ENCODE measurements at regions not wholly inside any gene's neighbourhood (a gene's known extent, or its start where the extent isn't known, plus 50 kb on each side); places are given as distances from the start of the nearest gene placed in this dataset.
"Not testable (repeated sequence)": the region's sequence is repeated elsewhere in the genome, so short reads cannot be mapped to it uniquely, and the experiment has no call there.

DNA sequence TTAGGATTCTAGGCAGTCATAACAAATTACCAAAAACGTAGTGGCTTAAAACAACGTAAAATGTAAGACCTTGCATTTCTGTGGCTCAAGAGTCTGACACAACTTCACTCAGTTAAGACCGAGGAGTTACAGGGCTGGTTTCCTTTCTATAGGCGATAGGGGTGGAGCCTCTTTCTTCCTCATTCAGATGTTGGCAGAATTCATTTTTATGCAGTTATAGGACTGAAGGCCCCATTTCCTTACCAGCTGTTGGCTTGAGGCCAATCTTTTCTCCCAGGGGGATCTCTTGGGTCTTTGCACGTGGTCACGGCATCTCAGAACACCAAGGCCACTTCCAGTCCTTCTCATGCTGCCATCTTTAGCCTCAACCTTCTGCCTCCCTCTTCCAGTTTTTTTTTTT lies 145.2 kb downstream of the KCNJ2 start:
- no peak overlapping the region for H3K4me3 Mint-ChIP-seq
- H3K36me3 Mint-ChIP-seq (ENCODE audit: insufficient read depth): no peaks in the 10 kb centered on the region
- no peaks in the 10 kb centered on the region for H3K4me1 Mint-ChIP-seq
- ATAC-seq (replicated peaks; ENCODE audit: extremely low read depth, poor library complexity, severe bottlenecking) (no peak), DNase-seq (ENCODE audit: low spot score in 2 of 2) (no peak)
- no peak overlapping the region for H3K27ac Mint-ChIP-seq (ENCODE audit: low read depth)
- H3K27me3 Mint-ChIP-seq: no peaks in the 10 kb centered on the region
- peaks cover 6% of the 10 kb centered on the region for H3K9me3 Mint-ChIP-seq

DNA sequence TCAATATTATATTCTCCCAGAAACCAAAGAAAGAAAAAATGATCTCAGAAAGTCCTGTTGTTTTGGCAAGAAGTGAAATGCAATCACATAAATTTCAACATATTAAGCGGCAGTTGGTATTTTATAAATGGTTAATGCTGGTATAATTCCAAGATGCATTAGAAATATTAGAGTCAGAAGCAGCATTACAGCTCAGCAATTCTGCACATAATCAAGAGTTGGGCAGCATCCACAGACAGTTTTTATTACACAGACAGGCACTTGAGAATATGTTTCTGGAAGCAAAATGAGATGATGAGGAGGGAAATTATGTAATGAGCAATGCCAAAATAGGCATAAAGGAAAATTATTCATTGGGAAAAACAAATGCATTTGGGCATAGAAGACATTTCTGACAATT lies 148.1 kb downstream of the KCNJ2 start:
- no peak for DNase-seq (ENCODE audit: low spot score in 2 of 2)
- H3K4me3 Mint-ChIP-seq: no peak overlapping the region
- no peaks in the 10 kb centered on the region for H3K4me1 Mint-ChIP-seq
- H3K36me3 Mint-ChIP-seq (ENCODE audit: insufficient read depth): no peaks in the 10 kb centered on the region
- H3K27ac Mint-ChIP-seq (ENCODE audit: low read depth): no peak overlapping the region
- H3K9me3 Mint-ChIP-seq: peaks cover 6% of the 10 kb centered on the region
- no peak for ATAC-seq (replicated peaks; ENCODE audit: extremely low read depth, poor library complexity, severe bottlenecking)
- no peaks in the 10 kb centered on the region for H3K27me3 Mint-ChIP-seq

DNA sequence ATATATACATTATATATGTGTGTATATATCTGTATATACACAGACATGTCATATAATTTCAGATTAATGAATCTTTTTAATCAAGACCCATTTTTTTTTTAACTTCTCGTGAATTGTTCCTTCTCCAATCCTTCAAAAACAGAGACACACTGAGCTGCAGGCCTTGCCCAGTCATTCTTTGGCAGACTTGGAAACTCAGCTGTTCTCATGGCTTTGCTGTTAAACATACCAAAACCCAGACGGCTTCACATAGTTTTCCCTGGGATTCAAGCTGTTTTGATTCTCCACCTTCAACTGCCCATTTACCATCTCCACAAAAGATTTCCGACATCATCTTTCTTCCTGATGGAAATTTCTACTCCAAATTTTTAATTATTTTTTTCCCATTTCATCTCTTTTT lies 148.7 kb downstream of the KCNJ2 start:
- Mint-ChIP-seq H3K9me3 (peaks cover 6% of the 10 kb centered on the region), H3K27ac (ENCODE audit: low read depth) (no peak overlapping the region), H3K27me3 (no peaks in the 10 kb centered on the region), H3K4me3 (no peak overlapping the region), H3K4me1 (no peaks in the 10 kb centered on the region), H3K36me3 (ENCODE audit: insufficient read depth) (no peaks in the 10 kb centered on the region)
- ATAC-seq (replicated peaks; ENCODE audit: extremely low read depth, poor library complexity, severe bottlenecking) (no peak), DNase-seq (ENCODE audit: low spot score in 2 of 2) (no peak)

DNA sequence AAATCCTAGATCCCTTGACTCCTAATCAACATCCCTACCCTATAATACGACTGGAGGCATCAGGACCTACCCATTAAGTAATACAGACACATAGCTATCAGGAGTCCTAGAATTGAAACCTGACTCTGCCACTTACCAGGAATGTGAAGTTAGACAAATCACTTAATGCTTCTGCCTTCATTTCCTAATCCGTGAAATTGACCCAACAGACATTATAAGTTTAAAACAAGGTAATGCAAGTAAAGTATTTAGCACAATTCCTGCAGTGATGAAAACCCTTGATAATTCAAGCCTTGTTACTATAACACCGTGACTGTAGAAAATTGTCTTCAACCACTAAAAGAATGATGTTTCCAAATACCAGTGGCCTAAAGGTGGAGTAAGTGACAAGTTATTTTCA lies 150.2 kb downstream of the KCNJ2 start:
- Mint-ChIP-seq H3K27me3 (no peaks in the 10 kb centered on the region), H3K4me3 (no peak overlapping the region), H3K36me3 (ENCODE audit: insufficient read depth) (no peaks in the 10 kb centered on the region), H3K9me3 (peaks cover 6% of the 10 kb centered on the region), H3K4me1 (no peaks in the 10 kb centered on the region), H3K27ac (ENCODE audit: low read depth) (no peak overlapping the region)
- DNase-seq (ENCODE audit: low spot score in 2 of 2): no peak
- ATAC-seq (replicated peaks; ENCODE audit: extremely low read depth, poor library complexity, severe bottlenecking): no peak

DNA sequence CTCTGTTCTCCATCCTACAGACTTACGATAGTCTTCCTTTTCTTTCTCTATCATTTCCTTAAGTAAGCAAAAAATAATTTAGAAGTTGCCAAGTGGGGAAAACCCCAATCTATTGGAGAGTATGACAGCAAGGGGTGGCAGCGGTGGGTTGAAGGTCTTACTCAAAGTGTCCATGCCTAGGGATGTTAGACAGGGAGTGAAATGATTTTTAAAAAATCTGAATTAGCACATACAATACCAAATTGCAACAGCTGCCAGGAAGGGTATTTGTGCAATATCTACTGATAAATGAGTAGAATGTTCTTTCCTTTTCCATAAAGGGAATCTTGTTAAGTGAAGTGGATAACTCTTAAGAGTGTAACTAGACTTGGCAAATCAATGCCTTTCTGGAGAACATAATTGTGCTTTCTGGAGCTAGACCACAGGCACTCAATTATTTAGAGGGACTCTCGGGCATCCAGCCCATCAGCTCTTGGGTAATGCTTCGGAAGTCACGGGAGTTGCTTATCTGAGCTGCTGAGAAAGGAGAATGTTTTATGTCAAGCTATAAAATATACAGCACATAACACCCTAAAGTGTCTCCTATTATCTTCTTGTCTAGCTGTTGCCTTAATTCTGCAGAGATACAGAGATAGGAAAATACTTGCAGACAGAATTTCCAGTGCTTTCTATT lies 151.5 kb downstream of the KCNJ2 start:
- Mint-ChIP-seq H3K4me3 (no peak overlapping the region), H3K4me1 (no peaks in the 10 kb centered on the region), H3K27me3 (no peaks in the 10 kb centered on the region), H3K9me3 (peaks cover 6% of the 10 kb centered on the region), H3K36me3 (ENCODE audit: insufficient read depth) (no peaks in the 10 kb centered on the region), H3K27ac (ENCODE audit: low read depth) (no peak overlapping the region)
- DNase-seq (ENCODE audit: low spot score in 2 of 2): no peak
- ATAC-seq (replicated peaks; ENCODE audit: extremely low read depth, poor library complexity, severe bottlenecking): no peak

DNA sequence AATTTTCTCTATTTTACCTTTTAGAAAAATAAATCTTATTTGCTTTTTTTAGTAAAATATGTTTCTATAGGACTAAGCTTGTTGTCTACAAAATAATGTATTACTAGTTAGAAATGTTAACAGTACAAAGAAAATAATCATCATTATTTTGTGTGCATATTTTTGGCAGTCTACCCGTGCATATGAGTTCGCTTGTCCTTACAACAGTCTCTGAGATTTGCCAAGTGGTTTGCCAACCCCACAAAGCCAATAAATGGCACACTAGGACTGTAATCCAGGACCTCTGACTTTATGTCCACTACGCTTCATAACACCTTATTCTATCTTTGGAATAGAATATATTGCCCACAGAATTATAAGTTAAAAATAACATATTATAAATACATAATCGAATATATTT lies 152.0 kb downstream of the KCNJ2 start:
- no peak for DNase-seq (ENCODE audit: low spot score in 2 of 2)
- Mint-ChIP-seq H3K4me1 (no peaks in the 10 kb centered on the region), H3K4me3 (no peak overlapping the region), H3K27me3 (no peaks in the 10 kb centered on the region), H3K36me3 (ENCODE audit: insufficient read depth) (no peaks in the 10 kb centered on the region), H3K9me3 (peaks cover 6% of the 10 kb centered on the region), H3K27ac (ENCODE audit: low read depth) (no peak overlapping the region)
- no peak for ATAC-seq (replicated peaks; ENCODE audit: extremely low read depth, poor library complexity, severe bottlenecking)

DNA sequence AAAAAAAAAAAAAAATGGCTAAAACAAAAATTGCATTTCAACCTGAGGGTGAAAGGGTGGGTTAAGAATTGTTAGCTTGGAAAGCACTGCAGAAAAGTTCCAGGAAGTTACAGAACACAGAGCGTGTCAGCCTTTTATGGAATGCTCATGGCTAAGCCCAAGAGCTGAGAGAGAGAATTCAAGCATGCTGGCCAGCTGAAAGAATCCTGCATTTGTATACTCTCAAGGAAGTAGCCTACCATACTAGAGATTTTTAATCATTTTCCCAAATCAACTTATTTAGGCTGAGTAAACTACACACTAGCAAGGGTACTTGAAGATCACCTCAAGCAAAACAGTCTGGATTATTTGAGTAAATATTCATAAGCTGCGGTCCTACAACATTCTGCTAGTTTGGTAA lies 153.9 kb downstream of the KCNJ2 start:
- Mint-ChIP-seq H3K4me3 (no peak overlapping the region), H3K27me3 (no peaks in the 10 kb centered on the region), H3K4me1 (no peaks in the 10 kb centered on the region), H3K27ac (ENCODE audit: low read depth) (no peak overlapping the region), H3K9me3 (peaks cover 6% of the 10 kb centered on the region), H3K36me3 (ENCODE audit: insufficient read depth) (no peaks in the 10 kb centered on the region)
- no peak for DNase-seq (ENCODE audit: low spot score in 2 of 2)
- no peak for ATAC-seq (replicated peaks; ENCODE audit: extremely low read depth, poor library complexity, severe bottlenecking)

DNA sequence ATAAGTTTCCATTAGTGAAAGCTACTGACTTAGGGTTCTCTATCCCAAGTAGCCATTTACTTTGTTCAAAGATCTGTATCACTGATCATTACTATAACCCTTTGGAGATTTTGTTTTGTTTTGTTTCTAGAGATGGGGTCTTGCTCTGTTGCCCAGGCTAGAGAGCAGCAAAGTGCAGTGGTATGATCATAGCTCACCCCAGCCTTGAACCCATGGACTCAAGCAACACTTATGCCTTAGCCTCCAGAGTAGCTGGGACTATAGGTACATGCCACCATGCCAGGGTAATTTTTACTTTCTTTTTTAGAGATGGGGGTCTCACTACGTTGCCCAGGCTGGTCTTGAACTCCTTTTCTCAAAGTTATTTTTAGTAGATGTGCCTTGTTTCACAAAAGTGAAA lies 154.7 kb downstream of the KCNJ2 start:
- peaks cover under 1% of the 10 kb centered on the region for H3K9me3 Mint-ChIP-seq
- no peak for ATAC-seq (replicated peaks; ENCODE audit: extremely low read depth, poor library complexity, severe bottlenecking)

DNA sequence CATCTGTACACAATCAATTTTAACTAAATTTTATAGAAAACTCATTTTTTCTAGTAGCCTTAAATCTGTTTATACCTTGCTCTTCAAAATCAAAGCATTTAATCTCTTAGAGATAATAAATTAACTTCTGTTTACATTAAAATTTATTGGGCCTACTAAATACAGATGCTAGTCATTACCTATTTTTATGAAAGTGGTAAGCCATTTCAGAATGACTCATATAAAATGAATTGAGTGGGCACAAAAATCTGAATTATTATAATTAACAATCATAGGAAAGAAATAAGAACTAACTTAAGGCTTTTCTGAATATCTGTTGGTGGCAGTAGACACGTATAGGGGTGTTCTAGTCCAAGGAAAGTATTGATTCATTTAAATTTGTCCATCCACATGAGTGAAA lies 157.9 kb downstream of the KCNJ2 start:
- no peak for DNase-seq (ENCODE audit: low spot score in 2 of 2)
- Mint-ChIP-seq H3K4me3 (no peak overlapping the region), H3K27me3 (no peaks in the 10 kb centered on the region), H3K4me1 (no peaks in the 10 kb centered on the region), H3K9me3 (no peaks in the 10 kb centered on the region), H3K36me3 (ENCODE audit: insufficient read depth) (no peaks in the 10 kb centered on the region), H3K27ac (ENCODE audit: low read depth) (no peak overlapping the region)
- no peak for ATAC-seq (replicated peaks; ENCODE audit: extremely low read depth, poor library complexity, severe bottlenecking)

More for the DNA sequence above, 154.7 kb downstream of the KCNJ2 start:
- no peaks in the 10 kb centered on the region for H3K27me3 Mint-ChIP-seq
- no peaks in the 10 kb centered on the region for H3K36me3 Mint-ChIP-seq (ENCODE audit: insufficient read depth)
- no peak for DNase-seq (ENCODE audit: low spot score in 2 of 2)
- no peak overlapping the region for H3K27ac Mint-ChIP-seq (ENCODE audit: low read depth)
- H3K4me1 Mint-ChIP-seq: no peaks in the 10 kb centered on the region
- H3K4me3 Mint-ChIP-seq: no peak overlapping the region

DNA sequence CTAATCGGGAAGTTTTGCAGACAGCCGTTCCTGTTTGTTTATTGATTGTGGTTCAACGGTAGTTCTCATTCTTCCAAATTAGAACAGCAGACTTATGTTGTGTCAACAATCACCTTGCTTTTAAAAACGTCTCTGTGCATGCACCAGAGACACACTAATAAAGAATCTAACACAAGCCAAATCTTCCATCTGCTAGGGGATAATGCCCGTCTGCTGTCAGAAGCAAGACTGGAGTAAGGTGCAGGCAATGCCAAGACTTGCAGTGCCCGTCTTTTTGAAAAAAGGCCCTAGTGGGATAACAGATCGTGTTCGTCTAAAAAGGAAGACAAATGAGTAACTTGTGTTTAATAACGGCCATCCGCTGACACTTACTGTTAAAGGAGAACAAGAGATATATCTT lies 158.4 kb downstream of the KCNJ2 start:
- Mint-ChIP-seq H3K4me1 (no peaks in the 10 kb centered on the region), H3K4me3 (no peak overlapping the region), H3K36me3 (ENCODE audit: insufficient read depth) (no peaks in the 10 kb centered on the region), H3K9me3 (peaks cover 2% of the 10 kb centered on the region), H3K27ac (ENCODE audit: low read depth) (no peak overlapping the region), H3K27me3 (no peaks in the 10 kb centered on the region)
- no peak for DNase-seq (ENCODE audit: low spot score in 2 of 2)
- ATAC-seq (replicated peaks; ENCODE audit: extremely low read depth, poor library complexity, severe bottlenecking): no peak

DNA sequence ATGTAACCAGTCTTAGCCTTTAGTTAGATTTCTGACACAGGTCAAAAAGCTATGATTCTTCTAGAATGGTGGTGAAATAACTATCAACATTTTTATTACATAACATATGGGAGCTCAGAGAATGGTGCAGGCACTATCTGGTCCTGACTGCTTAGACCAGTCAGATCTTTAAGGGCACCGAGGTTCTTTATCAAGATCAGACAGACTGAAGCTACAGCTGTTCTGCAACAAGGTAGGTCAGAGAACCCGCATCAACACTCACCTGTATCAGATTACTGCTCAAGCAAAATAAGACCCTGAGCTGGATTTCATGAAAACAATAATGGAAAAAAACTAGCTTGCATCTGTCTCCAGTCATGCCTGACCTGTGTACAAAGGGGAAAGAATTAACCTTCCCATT lies 160.4 kb downstream of the KCNJ2 start:
- no peaks in the 10 kb centered on the region for H3K27me3 Mint-ChIP-seq
- DNase-seq (ENCODE audit: low spot score in 2 of 2): no peak
- no peak for ATAC-seq (replicated peaks; ENCODE audit: extremely low read depth, poor library complexity, severe bottlenecking)
- no peaks in the 10 kb centered on the region for H3K4me1 Mint-ChIP-seq
- no peak overlapping the region for H3K27ac Mint-ChIP-seq (ENCODE audit: low read depth)
- H3K4me3 Mint-ChIP-seq: no peak overlapping the region
- peaks cover 7% of the 10 kb centered on the region for H3K9me3 Mint-ChIP-seq
- H3K36me3 Mint-ChIP-seq (ENCODE audit: insufficient read depth): no peaks in the 10 kb centered on the region

DNA sequence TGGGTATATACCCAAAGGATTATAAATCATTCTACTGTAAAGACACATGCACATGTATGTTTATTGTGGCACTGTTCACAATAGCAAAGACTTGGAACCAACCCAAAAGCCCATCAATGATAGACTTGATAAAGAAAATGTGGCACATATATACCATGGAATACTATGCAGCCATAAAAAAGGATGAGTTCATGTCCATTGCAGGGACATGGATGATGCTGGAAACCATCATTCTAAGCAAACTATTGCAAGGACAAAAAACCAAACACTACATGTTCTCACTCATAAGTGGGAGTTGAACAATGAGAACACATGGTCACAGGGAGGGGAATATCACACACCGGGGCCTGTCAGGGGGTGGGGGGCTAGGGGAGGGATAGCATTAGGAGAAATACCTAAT lies 161.7 kb downstream of the KCNJ2 start:
- H3K9me3 Mint-ChIP-seq; H3K4me1 Mint-ChIP-seq; ATAC-seq (replicated peaks; ENCODE audit: extremely low read depth, poor library complexity, severe bottlenecking); H3K4me3 Mint-ChIP-seq; H3K27me3 Mint-ChIP-seq; DNase-seq (ENCODE audit: low spot score in 2 of 2); H3K27ac Mint-ChIP-seq (ENCODE audit: low read depth); H3K36me3 Mint-ChIP-seq (ENCODE audit: insufficient read depth): not testable (repeated sequence)

DNA sequence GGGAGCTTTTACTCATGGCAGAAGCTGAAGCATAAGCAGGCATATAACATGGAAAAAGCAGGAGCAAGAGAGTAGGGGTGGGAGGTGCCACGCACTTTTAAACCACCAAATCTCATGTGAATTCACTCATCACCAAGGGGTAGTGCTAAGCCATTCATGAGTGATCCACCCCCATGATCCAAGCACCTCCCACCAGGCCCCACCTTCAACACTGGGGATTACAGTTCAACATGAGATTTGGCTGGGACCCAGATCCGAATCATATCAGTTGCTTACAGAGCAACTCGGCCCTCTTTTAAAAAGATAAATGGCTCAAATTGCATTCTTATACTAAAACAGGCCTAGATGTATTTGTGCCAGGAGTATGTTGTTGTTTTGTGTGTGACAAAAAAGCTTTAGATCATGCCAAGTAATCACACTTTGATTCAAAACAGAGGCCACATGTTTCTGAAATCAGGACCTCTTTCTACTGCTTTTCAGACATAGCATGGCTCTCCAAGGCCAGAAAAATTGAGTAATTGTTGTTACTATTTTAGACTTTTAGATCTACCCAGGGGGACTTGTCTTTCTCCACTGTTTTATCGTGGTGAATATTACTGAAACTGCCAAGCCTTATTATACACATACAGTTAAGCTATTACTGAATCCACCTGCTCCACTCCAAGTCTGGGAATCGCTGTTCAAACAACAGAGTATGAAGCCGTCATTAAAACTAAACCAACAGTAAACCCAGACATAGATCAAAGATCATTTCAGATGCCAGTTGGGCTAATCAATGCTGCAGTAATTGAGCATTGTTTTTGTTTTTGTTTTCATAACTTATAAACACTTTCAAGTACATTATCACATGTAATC lies 163.3 kb downstream of the KCNJ2 start:
- no peaks in the 10 kb centered on the region for H3K36me3 Mint-ChIP-seq (ENCODE audit: insufficient read depth)

More for the DNA sequence above, 163.3 kb downstream of the KCNJ2 start:
- H3K27ac Mint-ChIP-seq (ENCODE audit: low read depth): no peak overlapping the region
- DNase-seq (ENCODE audit: low spot score in 2 of 2): no peak
- no peaks in the 10 kb centered on the region for H3K27me3 Mint-ChIP-seq
- H3K9me3 Mint-ChIP-seq: peaks cover 7% of the 10 kb centered on the region
- no peak for ATAC-seq (replicated peaks; ENCODE audit: extremely low read depth, poor library complexity, severe bottlenecking)
- H3K4me1 Mint-ChIP-seq: no peaks in the 10 kb centered on the region
- H3K4me3 Mint-ChIP-seq: no peak overlapping the region
